Mucosa of rectum (tissue), 2 donors: ENCODE measurements at regions not wholly inside any gene's neighbourhood (a gene's known extent, or its start where the extent isn't known, plus 50 kb on each side); places are given as distances from the start of the nearest gene placed in this dataset.

Experiments used
- H3K27ac ChIP-seq, 2 donors: one replicate each; pipeline ENCODE4 v1.7.0; 2013; ENCODE audit warnings: inconsistent platforms in 2 of 2, low read depth in 2 of 2, low read length in 2 of 2
- H3K27me3 ChIP-seq, 2 donors: one replicate each; pipeline ENCODE4 v1.7.0; 2013; ENCODE audit warnings: low read length in 2 of 2; ENCODE audit not compliant: control insufficient read depth in 2 of 2, insufficient read depth in 2 of 2
- H3K36me3 ChIP-seq, 2 donors: one replicate each; pipeline ENCODE4 v1.7.0; 2013; ENCODE audit warnings: low read length in 2 of 2; ENCODE audit not compliant: control insufficient read depth in 2 of 2, insufficient read depth in 2 of 2
- H3K4me1 ChIP-seq, 2 donors: one replicate each; pipeline ENCODE4 v1.7.0; 2013; ENCODE audit warnings: low read length in 2 of 2, mild to moderate bottlenecking in 1 of 2; ENCODE audit not compliant: control insufficient read depth in 2 of 2, insufficient read depth in 2 of 2
- H3K4me3 ChIP-seq, 2 donors: one replicate each; pipeline ENCODE4 v1.7.0; 2013; ENCODE audit warnings: low read length in 2 of 2
- H3K9ac ChIP-seq, 2 donors: one replicate each; pipeline ENCODE4 v1.7.0; 2013; ENCODE audit warnings: low read length in 2 of 2, low read depth in 1 of 2, mild to moderate bottlenecking in 1 of 2
- H3K9me3 ChIP-seq, 2 donors: one replicate each; pipeline ENCODE4 v1.7.0; 2013; ENCODE audit warnings: low read length in 2 of 2; ENCODE audit not compliant: control insufficient read depth in 2 of 2
- donor health status: healthy.
- donor health status: Normal muscosa, but diverticular disease.

GRCh38 chr5:135279328-135279727 lies 119.7 kb downstream of the MACROH2A1 start:
- H3K36me3 ChIP-seq = no peaks in the 10 kb centered on the region
- peaks cover 0 to 8% of the 10 kb centered on the region in 2 donors for H3K27me3 ChIP-seq
- H3K27ac ChIP-seq = no peak overlapping the region
- H3K9me3 ChIP-seq = no peaks in the 10 kb centered on the region
- no peak overlapping the region for H3K9ac ChIP-seq
- H3K4me1 ChIP-seq = no peaks in the 10 kb centered on the region
- H3K4me3 ChIP-seq = no peak overlapping the region

- Histone ChIP-seq H3K27me3 (peaks cover 0 to 10% of the 10 kb centered on the region in 2 donors), H3K27ac (no peak overlapping the region), H3K9ac (no peak overlapping the region), H3K4me3 (no peak overlapping the region), H3K9me3 (no peaks in the 10 kb centered on the region), H3K36me3 (no peaks in the 10 kb centered on the region), H3K4me1 (peaks cover 0 to 3% of the 10 kb centered on the region in 2 donors)
Observed at GRCh38 chr5:135276151-135276550, 122.9 kb downstream of the MACROH2A1 start.

GRCh38 chr5:135273212-135273611 lies 125.8 kb downstream of the MACROH2A1 start:
- H3K9ac ChIP-seq = no peak overlapping the region
- H3K4me3 ChIP-seq = no peak overlapping the region
- H3K36me3 ChIP-seq = no peaks in the 10 kb centered on the region
- H3K27ac ChIP-seq = no peak overlapping the region
- H3K9me3 ChIP-seq = no peaks in the 10 kb centered on the region
- peaks cover 0 to 7% of the 10 kb centered on the region in 2 donors for H3K27me3 ChIP-seq
- peaks cover 0 to 5% of the 10 kb centered on the region in 2 donors for H3K4me1 ChIP-seq

GRCh38 chr5:135272311-135272805 lies 126.7 kb downstream of the MACROH2A1 start:
- H3K4me1 ChIP-seq = peaks cover 0 to 5% of the 10 kb centered on the region in 2 donors
- peak overlapping the region in 1 of 2 donors; percentile 12 for H3K27ac ChIP-seq
- H3K27me3 ChIP-seq = peaks cover 0 to 7% of the 10 kb centered on the region in 2 donors
- H3K9me3 ChIP-seq = no peaks in the 10 kb centered on the region
- H3K36me3 ChIP-seq = no peaks in the 10 kb centered on the region
- no peak overlapping the region for H3K4me3 ChIP-seq
- no peak overlapping the region for H3K9ac ChIP-seq

GRCh38 chr5:135271533-135272310 lies 127.3 kb downstream of the MACROH2A1 start:
- no peak overlapping the region for H3K9ac ChIP-seq
- H3K9me3 ChIP-seq = no peaks in the 10 kb centered on the region

GRCh38 chr5:135269931-135270421 lies 129.1 kb downstream of the MACROH2A1 start:
- H3K4me3 ChIP-seq = no peak overlapping the region
- H3K36me3 ChIP-seq = no peaks in the 10 kb centered on the region

More at GRCh38 chr5:135271533-135272310, 127.3 kb downstream of the MACROH2A1 start:
- H3K36me3 ChIP-seq = no peaks in the 10 kb centered on the region
- H3K27ac ChIP-seq = peak overlapping the region in 1 of 2 donors; percentile 12
- peaks cover 0 to 3% of the 10 kb centered on the region in 2 donors for H3K27me3 ChIP-seq
- no peak overlapping the region for H3K4me3 ChIP-seq
- H3K4me1 ChIP-seq = peaks cover 0 to 5% of the 10 kb centered on the region in 2 donors

GRCh38 chr5:135269199-135269598 lies 129.8 kb downstream of the MACROH2A1 start:
- peak overlapping the region; percentile 48 to 56 for H3K27ac ChIP-seq
- H3K9me3 ChIP-seq = no peaks in the 10 kb centered on the region
- H3K27me3 ChIP-seq = peaks cover 2 to 6% of the 10 kb centered on the region in 2 donors
- H3K4me1 ChIP-seq = peaks cover 2 to 5% of the 10 kb centered on the region in 2 donors
- peak overlapping the region in 1 of 2 donors; percentile 21 for H3K9ac ChIP-seq
- H3K4me3 ChIP-seq = no peak overlapping the region
- no peaks in the 10 kb centered on the region for H3K36me3 ChIP-seq

More at GRCh38 chr5:135269931-135270421, 129.1 kb downstream of the MACROH2A1 start:
- Histone ChIP-seq H3K4me1 (peaks cover 2 to 5% of the 10 kb centered on the region in 2 donors), H3K9me3 (no peaks in the 10 kb centered on the region), H3K9ac (peak overlapping the region in 1 of 2 donors; percentile 21), H3K27me3 (peaks cover 0 to 3% of the 10 kb centered on the region in 2 donors), H3K27ac (peak overlapping the region; percentile 48 to 56)

- Histone ChIP-seq H3K27me3 (peaks cover 2 to 3% of the 10 kb centered on the region in 2 donors), H3K9ac (no peak overlapping the region), H3K9me3 (no peaks in the 10 kb centered on the region), H3K36me3 (no peaks in the 10 kb centered on the region), H3K4me1 (peaks cover 2% of the 10 kb centered on the region in 2 donors), H3K27ac (peak overlapping the region; percentile 34 to 52), H3K4me3 (no peak overlapping the region)
Observed at GRCh38 chr5:135266975-135267374, 132.1 kb downstream of the MACROH2A1 start.

- no peaks in the 10 kb centered on the region for H3K36me3 ChIP-seq
- peak overlapping the region; percentile 34 to 52 for H3K27ac ChIP-seq
- H3K4me3 ChIP-seq = no peak overlapping the region
- no peak overlapping the region for H3K9ac ChIP-seq
- H3K4me1 ChIP-seq = peaks cover 2% of the 10 kb centered on the region in 2 donors
- H3K27me3 ChIP-seq = peaks cover 2 to 3% of the 10 kb centered on the region in 2 donors
- H3K9me3 ChIP-seq = no peaks in the 10 kb centered on the region
Observed at GRCh38 chr5:135266303-135266635, 132.8 kb downstream of the MACROH2A1 start.
